K562 (cell line): ENCODE measurements at regions not wholly inside any gene's neighbourhood (a gene's known extent, or its start where the extent isn't known, plus 50 kb on each side); places are given as distances from the start of the nearest gene placed in this dataset.

Experiments used
- ATAC-seq: fragments of 200-7000 bp; cut with Tn5 transposase; 3 replicates; pipeline ENCODE4 v1.9.1; 2020; ENCODE audit warnings: moderate library complexity
- BruUV-seq: library from RNA; stranded (reverse); fragments of 400-500 nt; replicated peaks from 2 replicates; lab custom pipeline; 2021; lab: Mats Ljungman, UMichigan
- CTCF ChIA-PET: fragments of 300-600 bp; formaldehyde crosslinking; extraction: SDS; loops from one replicate; lab custom pipeline; 2021; ENCODE audit warnings: low intra/inter-chr PET ratio; lab: Yijun Ruan, JAX
- POLR2A ChIA-PET: fragments of 300-600, 350-650 bp; sonication (Branson Sonifier 250); formaldehyde crosslinking; extraction: SDS; loops from one replicate; lab custom pipeline; 2021; ENCODE audit warnings: antibody characterized with exemption, inconsistent platforms; lab: Yijun Ruan, JAX
- DNase-seq, 4 experiments: peaks; one replicate each; pipeline versions ENCODE4 v3.0.0 to v3.0.0-alpha.2; 2011 to 2018; ENCODE audit warnings: low spot score in 3 of 4, mixed read lengths in 3 of 4; ENCODE audit errors: extremely low read depth in 1 of 4
- FAIRE-seq: peaks from 2 replicates; lab custom pipeline; 2011; peaks lifted over from hg19 to GRCh38; lab: Jason Lieb, UNC
- H2AFZ ChIP-seq: 2 replicates; pipeline ENCODE4 v1.6.0; 2011; ENCODE audit warnings: low read depth, low read length, control low read depth, inconsistent platforms
- H3K27ac ChIP-seq: fragments of 200-600 bp; 3 replicates; pipeline ENCODE4 v1.8.0; 2011; ENCODE audit warnings: low read depth, mild to moderate bottlenecking, control low read depth, inconsistent platforms, low read length, moderate library complexity, mixed read lengths; ENCODE audit errors: extremely low read depth
- H3K27me3 ChIP-seq, 2 experiments: fragments of 300-600 bp in 1 of 2; 2 replicates in 1 of 2; 3 replicates in 1 of 2; pipeline versions ENCODE4 v1.6.0 to v1.8.0; 2011; ENCODE audit warnings: inconsistent platforms in 2 of 2, low read length in 2 of 2, mild to moderate bottlenecking in 1 of 2, mixed read lengths in 1 of 2, moderate library complexity in 1 of 2; ENCODE audit not compliant: control insufficient read depth in 2 of 2, insufficient read depth in 2 of 2
- H3K36me3 ChIP-seq: fragments of 300-600 bp; 3 replicates; pipeline ENCODE4 v1.8.0; 2011; ENCODE audit warnings: mild to moderate bottlenecking, low read length, inconsistent platforms; ENCODE audit not compliant: control insufficient read depth, insufficient read depth
- H3K4me1 ChIP-seq, 2 experiments: fragments of 200-600 bp in 1 of 2; replicated peaks in 1 of 2; 2 replicates in 1 of 2; 3 replicates in 1 of 2; pipeline versions ENCODE4 v1.5.1 to v1.8.0; 2011; ENCODE audit warnings: inconsistent platforms in 2 of 2, low read length in 2 of 2, mild to moderate bottlenecking in 1 of 2, mixed read lengths in 1 of 2, moderate library complexity in 1 of 2; ENCODE audit not compliant: control insufficient read depth in 2 of 2, insufficient read depth in 2 of 2
- H3K4me2 ChIP-seq: 2 replicates; pipeline ENCODE4 v1.6.1; 2011; ENCODE audit warnings: low read length, control low read depth, inconsistent platforms, mixed read lengths; ENCODE audit not compliant: insufficient read depth
- H3K4me3 ChIP-seq: fragments of 200-600 bp; sonication (generic), shearing (Covaris generic); 2 replicates; pipeline ENCODE4 v1.5.1; 2016; ENCODE audit warnings: control low read depth, inconsistent platforms
- H3K79me2 ChIP-seq: fragments of 200-600 bp; 3 replicates; pipeline ENCODE4 v1.8.0; 2011; ENCODE audit warnings: low read length, inconsistent platforms; ENCODE audit not compliant: control insufficient read depth, insufficient read depth
- H3K9ac ChIP-seq, 2 experiments: 2 replicates each; pipeline versions ENCODE4 v1.6.0 to v1.6.1; 2011; ENCODE audit warnings: low read depth in 2 of 2, low read length in 2 of 2, control low read depth in 1 of 2, inconsistent platforms in 1 of 2, mild to moderate bottlenecking in 1 of 2, mixed read lengths in 1 of 2; ENCODE audit not compliant: insufficient read depth in 1 of 2
- H3K9me1 ChIP-seq: one replicate; pipeline ENCODE4 v1.6.0; 2011; ENCODE audit warnings: inconsistent platforms, mild to moderate bottlenecking, low read length, moderate library complexity; ENCODE audit not compliant: control insufficient read depth, insufficient read depth
- H3K9me3 ChIP-seq: replicated peaks from 2 replicates; pipeline ENCODE4 v1.5.1; 2011; ENCODE audit warnings: low read depth, low read length, inconsistent platforms; ENCODE audit not compliant: control insufficient read depth, insufficient read depth
- H4K20me1 ChIP-seq: replicated peaks from 2 replicates; pipeline ENCODE4 v1.6.1; 2011; ENCODE audit warnings: low read length, inconsistent platforms, mixed read lengths; ENCODE audit not compliant: control insufficient read depth, insufficient read depth
- ARNT ChIP-seq, 2 experiments: fragments of 450-650 bp; IDR thresholded peaks; 2 replicates each; pipeline ENCODE4 v1.6.1; 2016; ENCODE audit warnings: mild to moderate bottlenecking in 1 of 2
- WGBS: fragments of 100-300 bp; shearing (Covaris generic); methylation state at CpG from one replicate; pipeline ENCODE4 v1.1.6; 2016; ENCODE audit warnings: low coverage, mixed read lengths; ENCODE audit not compliant: insufficient coverage; ENCODE audit errors: missing lambda C conversion rate; 5-methylcytosine and 5-hydroxymethylcytosine counted together
- in situ Hi-C: fragments of 300-500 bp; cut with MboI; formaldehyde crosslinking; loops from 4 replicates; pipeline ENCODE4 v1.15.0; 2018; ENCODE audit warnings: inconsistent platforms, mixed read lengths
- intact Hi-C: fragments of 100-400 bp; cut with micrococcal nuclease; formaldehyde crosslinking; loops from 2 replicates; pipeline ENCODE4 v1.14.2; 2022
- TF ChIP-seq, protein P1 (sequence below): IDR thresholded peaks from 2 replicates; pipeline ENCODE4 v1.6.1; 2012; ENCODE audit warnings: low read depth, low read length, improper control_type of control experiment, borderline replicate concordance

DNA sequence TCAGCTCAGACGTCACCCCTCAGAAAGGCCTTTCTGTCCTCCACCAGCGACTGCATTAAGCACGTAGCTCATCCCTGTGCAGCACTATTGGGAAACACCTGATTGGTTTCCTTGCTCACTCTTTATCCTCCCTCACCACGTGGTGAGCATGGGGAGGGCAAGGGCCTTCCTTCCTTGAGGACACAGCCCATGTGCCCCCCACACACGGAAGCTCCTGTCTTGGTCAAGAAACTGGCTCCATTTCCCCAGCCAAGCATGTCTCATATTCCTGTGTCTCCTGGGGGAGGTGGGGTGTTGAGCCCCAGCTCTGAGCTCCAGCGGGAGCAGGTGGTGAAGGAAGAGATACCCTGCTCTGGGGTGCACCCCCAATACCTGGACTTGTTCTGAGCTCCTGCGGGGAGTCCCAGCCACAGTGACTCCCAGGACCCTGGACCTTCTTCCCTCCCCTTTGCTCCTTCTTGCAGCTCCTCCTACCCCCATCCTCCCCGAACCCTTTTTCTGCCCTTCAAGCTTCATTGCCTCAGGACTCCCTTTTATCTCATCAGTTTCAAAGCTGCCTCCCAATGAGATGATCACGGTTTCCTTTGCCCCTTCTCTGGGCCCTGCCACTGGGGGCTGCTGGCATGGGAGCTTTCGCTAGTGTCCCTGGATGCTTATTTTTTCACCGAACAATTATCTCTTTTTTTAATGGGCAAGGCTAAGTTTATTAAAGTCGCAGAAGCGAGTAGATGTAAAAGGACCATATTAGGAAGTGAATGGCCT, 230.1 kb downstream of the TFAP2C start:
- peaks cover 5% of the 10 kb centered on the region for H4K20me1 ChIP-seq
- no peaks in the 10 kb centered on the region for H3K9me1 ChIP-seq
- 0% methylated on average over 11 of the region's 13 CpGs for WGBS
- H3K27me3 ChIP-seq = peaks cover 0 to 18% of the 10 kb centered on the region in 2 experiments; a peak in 2 of 5 replicates
- BruUV-seq = no TSS peak
- H3K4me2 ChIP-seq = no peak overlapping the region
- in situ Hi-C loops = no loop called here
- POLR2A ChIA-PET = interaction anchor here (0.7 to 1.0 kb wide), 2 partner anchors 9 to 25 kb away, joined by 3 to 4 read pairs; no protein-coding TSS in a partner anchor
- CTCF ChIA-PET = no interaction called here
- H3K4me3 ChIP-seq = no peak overlapping the region
- H3K4me1 ChIP-seq = no peaks in the 10 kb centered on the region
- H3K9me3 ChIP-seq = no peaks in the 10 kb centered on the region
- no peak for TF ChIP-seq ARNT (IDR thresholded peaks at IDR 0.05)
- TF ChIP-seq, protein P1, sequence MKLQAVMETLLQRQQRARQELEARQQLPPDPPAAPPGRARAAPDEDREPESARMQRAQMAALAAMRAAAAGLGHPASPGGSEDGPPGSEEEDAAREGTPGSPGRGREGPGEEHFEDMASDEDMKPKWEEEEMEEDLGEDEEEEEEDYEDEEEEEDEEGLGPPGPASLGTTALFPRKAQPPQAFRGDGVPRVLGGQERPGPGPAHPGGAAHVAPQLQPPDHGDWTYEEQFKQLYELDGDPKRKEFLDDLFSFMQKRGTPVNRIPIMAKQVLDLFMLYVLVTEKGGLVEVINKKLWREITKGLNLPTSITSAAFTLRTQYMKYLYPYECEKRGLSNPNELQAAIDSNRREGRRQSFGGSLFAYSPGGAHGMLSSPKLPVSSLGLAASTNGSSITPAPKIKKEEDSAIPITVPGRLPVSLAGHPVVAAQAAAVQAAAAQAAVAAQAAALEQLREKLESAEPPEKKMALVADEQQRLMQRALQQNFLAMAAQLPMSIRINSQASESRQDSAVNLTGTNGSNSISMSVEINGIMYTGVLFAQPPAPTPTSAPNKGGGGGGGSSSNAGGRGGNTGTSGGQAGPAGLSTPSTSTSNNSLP = no peak
- FAIRE-seq = no peak
- no peaks in the 10 kb centered on the region for H3K36me3 ChIP-seq
- intact Hi-C loops = no loop called here
- H2AFZ ChIP-seq = no peak overlapping the region
- H3K79me2 ChIP-seq = no peaks in the 10 kb centered on the region
- H3K27ac ChIP-seq = no peak overlapping the region
- no peak for ATAC-seq
- no peak overlapping the region for H3K9ac ChIP-seq
- no peak for DNase-seq
